ENCODE measurements at regions not wholly inside any gene's neighbourhood (a gene's known extent, or its start where the extent isn't known, plus 50 kb on each side); places are given as distances from the start of the nearest gene placed in this dataset.

- TF ChIP-seq ZFP3 (CRISPR knock-in tag; IDR thresholded peaks at IDR 0.05) (no peak), CSRNP3 (CRISPR knock-in tag; IDR thresholded peaks at IDR 0.05) (no peak), CREB5 (CRISPR knock-in tag; IDR thresholded peaks at IDR 0.05; ENCODE audit: low read depth) (no peak), SNAI2 (CRISPR knock-in tag; IDR thresholded peaks at IDR 0.05) (no peak), PATZ1 (CRISPR knock-in tag; IDR thresholded peaks at IDR 0.05; ENCODE audit: borderline replicate concordance) (no peak), TOX (CRISPR knock-in tag; IDR thresholded peaks at IDR 0.05; ENCODE audit: borderline replicate concordance) (no peak), BACH2 (CRISPR knock-in tag; IDR thresholded peaks at IDR 0.05; ENCODE audit: borderline replicate concordance) (no peak), ZFP30 (CRISPR knock-in tag; IDR thresholded peaks at IDR 0.05) (no peak), RARB (CRISPR knock-in tag; IDR thresholded peaks at IDR 0.05) (no peak), PPARA (CRISPR knock-in tag; IDR thresholded peaks at IDR 0.05; ENCODE audit: borderline replicate concordance) (no peak), ARNTL (CRISPR knock-in tag; IDR thresholded peaks at IDR 0.05; ENCODE audit: borderline replicate concordance, low read depth) (no peak), GLIS3 (CRISPR knock-in tag; IDR thresholded peaks at IDR 0.05) (no peak), TSHZ2 (CRISPR knock-in tag; IDR thresholded peaks at IDR 0.05) (no peak)
These were observed 1209.6 kb upstream of the ZEB2 start for GRCh38 chr2:145729481-145729880.
